Fibroblast of pulmonary artery (primary cell): ENCODE measurements at regions not wholly inside any gene's neighbourhood (a gene's known extent, or its start where the extent isn't known, plus 50 kb on each side); places are given as distances from the start of the nearest gene placed in this dataset.
"Not testable (repeated sequence)": the region's sequence is repeated elsewhere in the genome, so short reads cannot be mapped to it uniquely, and the experiment has no call there.

Source experiments
- DNase-seq: peaks from one replicate; pipeline ENCODE4 v3.0.0-alpha.2; 2010; ENCODE audit warnings: low read depth
- H3K4me3 ChIP-seq: replicated peaks from 2 replicates; pipeline ENCODE4 v1.5.1; 2011; ENCODE audit warnings: low read depth, mild to moderate bottlenecking, control low read depth, low read length, moderate library complexity
- TF ChIP-seq, protein P1 (sequence below): IDR thresholded peaks from 2 replicates; pipeline ENCODE4 v1.5.1; 2011; ENCODE audit warnings: mild to moderate bottlenecking, control low read depth, low read length, inconsistent platforms; ENCODE audit errors: missing control alignments

DNA sequence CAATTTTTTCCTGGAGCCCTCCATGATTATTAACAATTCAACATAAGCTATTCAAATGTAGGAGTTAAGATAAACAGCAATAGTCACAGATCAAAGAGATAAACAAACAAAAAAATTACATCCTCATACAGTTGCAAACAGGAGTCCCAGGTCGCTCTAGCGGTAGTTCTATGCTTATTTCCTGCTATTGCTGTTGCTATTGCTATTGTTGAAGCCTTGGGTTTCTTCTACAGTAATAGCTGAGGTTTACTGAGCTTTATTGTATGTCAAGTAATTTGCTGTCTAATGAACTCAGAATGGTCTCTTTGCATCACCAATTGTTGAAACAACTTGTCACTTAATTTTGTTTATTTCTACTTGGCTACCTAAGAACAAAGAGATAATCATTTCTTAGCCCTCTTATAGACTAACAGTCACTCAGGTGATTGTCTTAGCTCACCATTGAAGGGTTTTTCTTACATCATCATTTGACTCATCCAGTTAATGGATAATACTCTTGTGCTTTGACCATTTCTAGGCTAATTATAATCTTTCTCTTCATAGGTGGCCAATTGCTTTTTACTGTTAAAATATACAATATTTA is 654.6 kb downstream of the MECOM start:
- DNase-seq = no peak
- TF ChIP-seq, protein P1, sequence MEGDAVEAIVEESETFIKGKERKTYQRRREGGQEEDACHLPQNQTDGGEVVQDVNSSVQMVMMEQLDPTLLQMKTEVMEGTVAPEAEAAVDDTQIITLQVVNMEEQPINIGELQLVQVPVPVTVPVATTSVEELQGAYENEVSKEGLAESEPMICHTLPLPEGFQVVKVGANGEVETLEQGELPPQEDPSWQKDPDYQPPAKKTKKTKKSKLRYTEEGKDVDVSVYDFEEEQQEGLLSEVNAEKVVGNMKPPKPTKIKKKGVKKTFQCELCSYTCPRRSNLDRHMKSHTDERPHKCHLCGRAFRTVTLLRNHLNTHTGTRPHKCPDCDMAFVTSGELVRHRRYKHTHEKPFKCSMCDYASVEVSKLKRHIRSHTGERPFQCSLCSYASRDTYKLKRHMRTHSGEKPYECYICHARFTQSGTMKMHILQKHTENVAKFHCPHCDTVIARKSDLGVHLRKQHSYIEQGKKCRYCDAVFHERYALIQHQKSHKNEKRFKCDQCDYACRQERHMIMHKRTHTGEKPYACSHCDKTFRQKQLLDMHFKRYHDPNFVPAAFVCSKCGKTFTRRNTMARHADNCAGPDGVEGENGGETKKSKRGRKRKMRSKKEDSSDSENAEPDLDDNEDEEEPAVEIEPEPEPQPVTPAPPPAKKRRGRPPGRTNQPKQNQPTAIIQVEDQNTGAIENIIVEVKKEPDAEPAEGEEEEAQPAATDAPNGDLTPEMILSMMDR = no peak
- no peak overlapping the region for H3K4me3 ChIP-seq

DNA sequence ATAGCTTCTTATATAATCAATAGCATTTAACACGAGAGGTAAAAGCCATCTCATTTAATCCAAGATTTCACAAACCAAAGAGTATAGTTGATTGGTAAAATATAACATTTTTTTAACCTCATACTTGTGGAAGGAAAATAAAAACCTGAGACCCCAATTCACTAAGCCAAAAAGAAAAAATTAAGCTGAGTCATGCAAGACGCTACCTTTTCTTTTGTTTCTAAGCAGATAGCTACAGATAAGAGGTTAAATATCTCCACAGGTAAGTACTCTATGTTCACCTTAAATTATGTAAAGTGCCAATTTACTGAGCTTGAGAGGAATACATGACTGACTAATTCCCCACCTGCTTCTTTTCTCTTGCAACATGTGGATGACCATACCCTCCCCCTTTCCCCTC is 656.4 kb downstream of the MECOM start:
- TF ChIP-seq, protein P1 = no peak
- DNase-seq = no peak
- H3K4me3 ChIP-seq = no peak overlapping the region

DNA sequence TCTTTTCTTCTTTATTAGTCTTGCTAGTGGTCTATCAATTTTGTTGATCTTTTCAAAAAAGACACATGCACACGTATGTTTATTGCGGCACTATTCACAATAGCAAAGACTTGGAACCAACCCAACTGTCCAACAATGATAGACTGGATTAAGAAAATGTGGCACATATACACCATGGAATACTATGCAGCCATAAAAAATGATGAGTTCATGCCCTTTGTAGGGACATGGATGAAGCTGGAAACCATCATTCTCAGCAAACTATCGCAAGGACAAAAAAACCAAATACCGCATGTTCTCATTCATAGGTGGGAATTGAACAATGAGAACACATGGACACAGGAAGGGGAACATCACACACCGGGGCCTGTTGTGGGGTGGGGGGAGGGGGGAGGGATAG is 657.1 kb downstream of the MECOM start:
- not testable (repeated sequence) for H3K4me3 ChIP-seq, DNase-seq

DNA sequence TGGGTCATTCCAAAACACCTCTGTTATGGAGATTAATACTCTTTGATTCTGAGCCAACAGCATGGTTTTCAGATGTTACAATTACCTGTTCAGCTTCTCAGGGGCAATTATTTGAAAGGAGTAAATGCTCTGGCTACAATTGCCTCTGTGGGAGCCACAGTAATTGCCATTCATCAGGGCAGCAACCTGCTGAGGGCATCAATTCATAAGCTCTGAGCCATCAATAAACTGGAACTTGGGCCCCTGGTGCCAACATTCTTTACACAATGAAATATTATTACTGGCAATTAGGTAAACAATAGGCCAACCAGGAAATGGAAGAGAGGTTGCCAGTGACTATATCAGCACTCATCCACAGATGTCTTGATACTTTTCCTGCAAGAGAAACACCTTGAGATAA is 660.8 kb downstream of the MECOM start:
- TF ChIP-seq, protein P1 = no peak
- no peak for DNase-seq
- H3K4me3 ChIP-seq = no peak overlapping the region

DNA sequence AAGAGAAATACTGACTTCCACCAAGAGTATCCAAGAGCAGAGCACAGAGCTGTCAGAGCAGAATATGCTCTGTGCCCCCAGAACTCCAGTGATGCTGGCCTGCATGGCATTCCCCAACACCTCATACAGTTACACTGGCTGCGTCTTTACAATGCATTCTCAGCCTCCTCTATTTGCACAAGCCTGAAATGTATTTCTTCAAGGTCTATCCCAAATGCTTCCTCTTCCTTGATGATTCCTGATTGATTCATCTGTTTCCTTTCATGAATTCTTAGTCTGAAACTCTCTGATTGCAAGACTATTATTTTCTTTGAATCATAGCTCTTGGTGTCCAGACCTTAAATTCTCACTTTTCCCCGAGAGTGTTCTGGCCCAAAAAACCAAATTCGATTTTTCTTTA is 664.7 kb downstream of the MECOM start:
- H3K4me3 ChIP-seq = no peak overlapping the region
- TF ChIP-seq, protein P1 = no peak
- no peak for DNase-seq

DNA sequence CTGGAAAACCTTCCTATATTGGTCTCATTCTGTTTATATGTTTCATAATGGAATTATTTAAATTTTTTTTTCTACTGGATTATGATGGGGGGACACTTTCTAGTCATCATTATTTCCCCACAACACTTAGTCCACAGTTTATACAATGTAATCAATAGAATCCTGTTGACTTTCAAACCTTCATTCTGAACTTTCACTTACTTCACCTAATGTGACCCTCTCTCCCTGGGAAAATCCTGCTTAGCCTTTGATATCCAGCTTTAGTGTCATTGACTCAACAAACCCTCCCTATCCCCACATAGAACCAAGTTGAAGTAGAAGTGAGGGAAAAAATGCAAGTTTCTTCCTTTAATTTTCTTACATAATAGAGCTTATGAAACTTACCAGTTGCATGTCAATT is 666.0 kb downstream of the MECOM start:
- H3K4me3 ChIP-seq = no peak overlapping the region
- TF ChIP-seq, protein P1 = no peak
- no peak for DNase-seq

DNA sequence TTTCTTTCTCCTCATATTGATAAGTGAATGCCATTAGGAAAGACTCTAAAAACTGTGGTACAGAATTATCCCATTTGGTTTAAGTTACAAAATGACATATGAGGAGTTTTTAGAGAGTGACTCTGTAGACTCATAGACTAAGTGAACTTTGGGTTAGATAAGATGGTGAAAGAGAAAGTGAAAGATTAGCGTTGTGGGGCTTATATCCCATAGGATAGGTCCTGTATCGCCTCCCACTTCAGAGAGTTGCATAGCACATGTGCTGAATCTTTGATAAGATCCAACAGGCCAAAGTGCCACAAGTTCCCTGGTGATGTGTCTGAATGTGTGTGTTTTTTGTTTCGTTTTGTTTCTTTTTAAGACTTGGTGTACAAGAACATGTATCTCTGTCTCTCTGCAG is 666.9 kb downstream of the MECOM start:
- peak overlapping the region; percentile 8 for H3K4me3 ChIP-seq
- peak; percentile 31 for DNase-seq
- TF ChIP-seq, protein P1 = no peak

DNA sequence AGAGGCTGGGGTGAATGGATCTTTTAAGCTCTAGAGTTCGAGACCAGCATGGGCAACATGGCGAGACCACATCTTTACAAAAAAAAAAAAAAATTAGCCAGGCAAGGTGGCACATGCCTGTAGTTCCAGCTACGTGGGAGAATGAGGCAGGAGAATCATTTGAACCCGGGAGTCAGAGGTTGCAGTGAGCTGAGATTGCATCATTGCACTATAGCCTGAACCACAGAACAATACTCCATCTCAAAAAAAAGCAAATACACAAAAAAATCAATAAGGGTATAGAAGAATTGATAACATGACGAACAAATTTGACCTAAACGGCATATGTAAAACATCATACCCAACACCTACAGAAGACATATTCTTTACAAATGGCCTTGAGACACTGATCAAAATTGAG is 668.4 kb downstream of the MECOM start:
- no peak overlapping the region for H3K4me3 ChIP-seq
- no peak for DNase-seq
- TF ChIP-seq, protein P1 = no peak
